Sigmoid colon (tissue), 4 donors: ENCODE measurements at regions not wholly inside any gene's neighbourhood (a gene's known extent, or its start where the extent isn't known, plus 50 kb on each side); places are given as distances from the start of the nearest gene placed in this dataset.

ENCODE experiments used
- CTCF ChIP-seq, 4 experiments: fragments of 450-650 bp in 3 of 4; fragments of 200-600 bp in 1 of 4; IDR thresholded peaks; one replicate each; pipeline ENCODE4 v1.5.1; 2016 to 2019; ENCODE audit warnings: antibody characterized with exemption in 4 of 4, mild to moderate bottlenecking in 3 of 4, moderate library complexity in 2 of 4
- EP300 ChIP-seq, 4 donors: sonication (generic); formaldehyde crosslinking; IDR thresholded peaks; one replicate each; pipeline ENCODE4 v1.6.1; 2017; ENCODE audit warnings: antibody characterized with exemption in 4 of 4
- POLR2AphosphoS5 ChIP-seq, 4 donors: sonication (generic); formaldehyde crosslinking; IDR thresholded peaks; one replicate each; pipeline ENCODE4 v1.6.1; 2017; ENCODE audit warnings: antibody characterized with exemption in 4 of 4

GRCh38 chr14:48710133-48710532, 876.0 kb downstream of the RPS29 start:
- no peak for TF ChIP-seq POLR2AphosphoS5 (IDR thresholded peaks at IDR 0.05)
- TF ChIP-seq CTCF (IDR thresholded peaks at IDR 0.05): no peak
- TF ChIP-seq EP300 (IDR thresholded peaks at IDR 0.05): no peak
